Kidney epithelial cell (primary cell): ENCODE measurements at regions not wholly inside any gene's neighbourhood (a gene's known extent, or its start where the extent isn't known, plus 50 kb on each side); places are given as distances from the start of the nearest gene placed in this dataset.

Source experiments
- DNase-seq: peaks from one replicate; pipeline ENCODE4 v3.0.0-alpha.2; 2010; ENCODE audit warnings: low read depth
- H3K27me3 ChIP-seq: 2 replicates; pipeline ENCODE4 v1.6.0; 2011; ENCODE audit warnings: low read length; ENCODE audit not compliant: control insufficient read depth, insufficient read depth
- H3K36me3 ChIP-seq: 2 replicates; pipeline ENCODE4 v1.5.1; 2011; ENCODE audit warnings: low read length; ENCODE audit not compliant: control insufficient read depth, insufficient read depth
- H3K4me3 ChIP-seq: 2 replicates; pipeline ENCODE4 v1.5.1; 2011; ENCODE audit warnings: low read depth, mild to moderate bottlenecking, control low read depth, low read length
- TF ChIP-seq, protein P1 (sequence below): IDR thresholded peaks from 2 replicates; pipeline ENCODE4 v1.5.1; 2011; ENCODE audit warnings: mild to moderate bottlenecking, moderate library complexity, low read length, control low read depth, inconsistent platforms; ENCODE audit not compliant: insufficient read depth, poor library complexity, severe bottlenecking

DNA sequence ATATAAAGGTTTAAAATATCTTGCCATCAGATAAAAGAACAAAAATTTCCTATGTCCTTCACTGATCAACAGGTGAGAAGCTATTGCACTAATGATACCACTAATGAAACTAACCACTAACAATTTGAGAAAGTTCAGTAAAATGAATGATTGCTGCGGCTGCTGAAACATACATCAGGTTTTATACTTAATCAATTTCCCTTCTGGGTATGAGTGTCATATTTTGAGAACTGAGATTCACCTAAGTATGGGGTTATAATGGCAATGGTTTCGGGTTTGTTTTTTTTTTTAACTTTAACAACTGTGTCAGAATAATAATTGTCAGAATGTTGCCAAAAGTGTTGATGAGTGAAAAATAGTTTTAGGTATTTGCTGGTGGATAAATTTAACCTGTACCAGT is 151.3 kb upstream of the SLC39A10 start:
- TF ChIP-seq, protein P1, sequence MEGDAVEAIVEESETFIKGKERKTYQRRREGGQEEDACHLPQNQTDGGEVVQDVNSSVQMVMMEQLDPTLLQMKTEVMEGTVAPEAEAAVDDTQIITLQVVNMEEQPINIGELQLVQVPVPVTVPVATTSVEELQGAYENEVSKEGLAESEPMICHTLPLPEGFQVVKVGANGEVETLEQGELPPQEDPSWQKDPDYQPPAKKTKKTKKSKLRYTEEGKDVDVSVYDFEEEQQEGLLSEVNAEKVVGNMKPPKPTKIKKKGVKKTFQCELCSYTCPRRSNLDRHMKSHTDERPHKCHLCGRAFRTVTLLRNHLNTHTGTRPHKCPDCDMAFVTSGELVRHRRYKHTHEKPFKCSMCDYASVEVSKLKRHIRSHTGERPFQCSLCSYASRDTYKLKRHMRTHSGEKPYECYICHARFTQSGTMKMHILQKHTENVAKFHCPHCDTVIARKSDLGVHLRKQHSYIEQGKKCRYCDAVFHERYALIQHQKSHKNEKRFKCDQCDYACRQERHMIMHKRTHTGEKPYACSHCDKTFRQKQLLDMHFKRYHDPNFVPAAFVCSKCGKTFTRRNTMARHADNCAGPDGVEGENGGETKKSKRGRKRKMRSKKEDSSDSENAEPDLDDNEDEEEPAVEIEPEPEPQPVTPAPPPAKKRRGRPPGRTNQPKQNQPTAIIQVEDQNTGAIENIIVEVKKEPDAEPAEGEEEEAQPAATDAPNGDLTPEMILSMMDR = no peak
- DNase-seq = no peak

GRCh38 chr2:195503208-195503607 is 153.8 kb upstream of the SLC39A10 start:
- H3K27me3 ChIP-seq = no peaks in the 10 kb centered on the region
- no peak for DNase-seq
- no peaks in the 10 kb centered on the region for H3K36me3 ChIP-seq
- TF ChIP-seq, protein P1 = no peak
- no peak overlapping the region for H3K4me3 ChIP-seq

More for the DNA sequence above, 151.3 kb upstream of the SLC39A10 start:
- no peaks in the 10 kb centered on the region for H3K27me3 ChIP-seq
- H3K4me3 ChIP-seq = no peak overlapping the region
- H3K36me3 ChIP-seq = no peaks in the 10 kb centered on the region

DNA sequence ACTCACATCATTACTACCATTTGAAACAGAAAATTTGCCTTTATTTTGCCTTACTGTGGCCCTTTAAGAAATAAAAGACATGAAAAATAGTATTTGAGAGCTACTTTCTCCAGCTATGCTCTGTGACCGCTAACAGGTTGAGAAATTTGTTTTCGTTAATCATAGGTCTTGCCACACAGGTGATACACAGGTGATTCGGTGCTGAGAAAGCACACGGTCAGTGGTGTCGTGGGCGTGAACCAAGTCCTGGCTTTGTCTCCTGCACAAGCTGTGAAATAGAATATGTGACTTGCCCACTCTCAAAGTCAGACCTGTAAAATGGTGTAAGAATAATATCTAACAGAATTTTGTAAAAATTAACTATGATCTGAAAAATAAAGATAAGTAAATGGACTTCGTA is 155.3 kb upstream of the SLC39A10 start:
- H3K36me3 ChIP-seq = no peaks in the 10 kb centered on the region
- H3K4me3 ChIP-seq = no peak overlapping the region
- no peak for DNase-seq
- TF ChIP-seq, protein P1 = no peak
- H3K27me3 ChIP-seq = no peaks in the 10 kb centered on the region

DNA sequence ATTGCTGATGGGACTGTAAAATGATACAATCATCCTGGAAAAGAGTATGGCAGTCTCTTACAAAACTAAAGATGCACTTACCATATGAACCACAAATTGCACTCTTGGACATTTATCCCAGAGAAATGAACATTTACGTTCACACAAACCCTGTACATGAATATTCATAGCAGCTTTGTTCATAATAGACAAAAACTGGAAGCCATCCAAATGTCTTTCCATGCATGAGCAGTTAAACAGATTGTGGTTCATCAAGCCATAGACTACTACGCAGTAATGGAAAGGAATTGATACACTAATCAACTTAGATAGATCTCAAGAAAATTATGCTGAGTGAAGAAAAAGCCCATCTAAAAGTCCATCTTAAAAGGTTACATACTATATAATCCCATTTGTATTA is 156.1 kb upstream of the SLC39A10 start:
- DNase-seq = no peak
- TF ChIP-seq, protein P1 = no peak
- Histone ChIP-seq H3K36me3 (no peaks in the 10 kb centered on the region), H3K4me3 (no peak overlapping the region), H3K27me3 (no peaks in the 10 kb centered on the region)

GRCh38 chr2:195498839-195499490 is 158.1 kb upstream of the SLC39A10 start:
- no peaks in the 10 kb centered on the region for H3K36me3 ChIP-seq
- TF ChIP-seq, protein P1 = no peak
- H3K4me3 ChIP-seq = no peak overlapping the region
- no peaks in the 10 kb centered on the region for H3K27me3 ChIP-seq
- no peak for DNase-seq

DNA sequence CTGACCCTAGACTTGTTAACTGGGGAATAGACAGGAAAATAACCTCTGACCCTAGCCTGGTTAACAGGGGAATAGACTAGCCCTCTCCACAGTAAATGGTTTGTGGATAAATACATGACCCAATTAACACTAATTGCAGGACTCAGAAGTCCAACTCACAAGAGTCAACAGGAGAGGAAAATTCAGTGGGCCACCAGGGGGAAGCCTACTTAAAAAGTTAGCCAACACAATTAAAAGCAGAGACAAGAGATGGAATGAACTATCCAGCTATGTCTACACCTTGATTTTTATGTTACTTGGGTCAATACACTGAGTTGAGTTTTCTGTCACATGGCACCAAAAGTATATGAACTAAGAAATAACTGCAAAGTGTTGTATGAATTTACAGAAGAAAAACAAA is 158.8 kb upstream of the SLC39A10 start:
- Histone ChIP-seq H3K36me3 (no peaks in the 10 kb centered on the region), H3K4me3 (no peak overlapping the region), H3K27me3 (no peaks in the 10 kb centered on the region)
- TF ChIP-seq, protein P1 = peak; percentile 21
- no peak for DNase-seq
